Left kidney (tissue), 1 donor: ENCODE measurements at regions not wholly inside any gene's neighbourhood (a gene's known extent, or its start where the extent isn't known, plus 50 kb on each side); places are given as distances from the start of the nearest gene placed in this dataset.
A peak's percentile ranks its signal among the peaks of the same experiment; 100 is the strongest.
"Not testable (repeated sequence)": the region's sequence is repeated elsewhere in the genome, so short reads cannot be mapped to it uniquely, and the experiment has no call there.

Source experiments
- DNase-seq: peaks from one replicate; pipeline ENCODE4 v3.0.0-alpha.2; 2013

DNA sequence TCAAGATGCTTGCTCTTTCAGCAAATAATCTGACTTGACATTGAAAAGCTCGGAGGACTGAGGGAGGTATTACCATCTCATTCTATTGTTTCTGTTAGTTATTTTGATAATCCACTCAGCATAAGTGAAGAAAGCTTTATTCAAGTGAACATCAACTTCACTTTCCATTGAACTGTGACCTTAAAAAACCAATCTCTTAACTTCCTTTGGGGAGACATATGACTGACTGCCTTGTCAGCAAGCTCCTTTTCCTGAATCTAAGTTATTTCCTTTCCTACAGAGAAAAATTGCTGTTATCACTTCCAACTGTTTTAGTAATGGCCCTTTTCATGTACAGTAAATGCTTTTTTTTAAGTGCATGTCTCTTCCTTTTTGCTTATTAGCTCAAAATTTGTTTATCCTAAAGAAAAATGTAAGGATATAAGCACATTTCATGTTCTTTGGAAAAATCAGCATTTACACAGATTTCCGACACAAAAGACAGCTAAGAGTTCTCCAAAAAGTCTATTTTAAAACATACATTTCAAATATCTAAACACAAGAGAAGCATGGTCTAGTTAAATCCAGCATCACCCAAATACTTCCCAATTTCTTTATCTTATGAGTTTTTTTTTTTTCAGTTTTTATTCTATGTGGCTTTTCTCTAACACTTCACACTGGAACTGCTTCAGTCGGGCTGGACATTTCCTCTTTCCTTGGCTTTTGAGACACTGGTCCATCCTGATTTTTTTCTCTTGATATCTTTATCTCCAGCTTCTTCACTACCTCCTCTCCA is 117.9 kb upstream of the DAB2 start:
- DNase-seq: no peak

DNA sequence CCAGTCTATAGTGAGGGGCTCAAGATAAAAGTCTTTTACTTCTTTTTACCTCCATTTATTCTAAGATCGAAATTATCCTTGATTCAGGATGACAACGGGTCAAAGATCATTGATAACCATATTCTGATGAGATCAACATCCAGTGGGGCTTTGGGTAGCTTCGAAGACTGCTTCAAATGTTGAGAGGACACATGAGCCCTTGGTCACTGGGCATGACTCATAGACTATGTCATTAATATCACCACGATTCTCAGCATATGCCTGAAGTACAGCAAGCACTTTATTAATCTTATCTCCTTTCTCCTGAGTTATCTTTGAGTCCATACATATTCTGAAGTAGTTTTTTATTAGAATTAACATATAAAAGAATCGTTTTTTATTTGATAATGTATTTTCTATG is 117.1 kb upstream of the DAB2 start:
- DNase-seq: no peak

DNA sequence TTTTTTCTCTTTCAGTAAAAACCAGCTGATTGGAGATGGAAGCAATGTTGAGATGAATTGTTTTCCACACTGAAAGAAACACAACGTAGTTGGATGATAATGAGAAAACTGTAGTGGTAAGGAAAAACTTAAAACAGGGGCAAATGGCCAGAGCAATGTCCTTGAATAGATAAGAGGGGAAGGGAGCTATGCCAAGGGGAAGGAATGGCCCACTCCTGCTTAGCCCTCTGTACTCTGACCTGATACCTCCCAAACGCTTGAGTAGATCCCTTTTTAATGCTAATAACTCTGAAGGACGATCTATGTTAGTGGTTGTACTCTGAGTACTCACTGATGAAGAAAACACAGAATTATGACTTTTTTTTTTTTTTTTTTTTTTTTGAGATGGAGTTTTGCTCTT is 114.7 kb upstream of the DAB2 start:
- no peak for DNase-seq

DNA sequence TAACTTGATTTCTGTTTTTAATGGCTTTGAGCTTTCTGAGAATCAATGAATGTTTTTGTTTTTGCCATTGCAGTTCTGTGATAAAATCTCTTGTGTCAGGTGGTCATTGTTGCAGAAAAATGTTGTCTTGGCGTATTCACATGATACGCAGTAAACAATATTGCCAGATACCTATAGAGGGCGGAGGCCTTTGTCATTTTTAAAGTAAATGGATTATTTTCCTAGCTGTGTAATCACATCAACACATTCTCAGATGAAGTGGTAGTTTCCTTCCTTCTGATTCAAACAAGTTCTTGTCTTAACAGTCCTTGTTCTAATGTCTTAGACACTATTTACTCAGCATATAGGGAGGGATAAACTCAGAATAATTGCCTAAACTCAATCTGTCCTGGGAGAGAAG is 109.9 kb upstream of the DAB2 start:
- DNase-seq: no peak

DNA sequence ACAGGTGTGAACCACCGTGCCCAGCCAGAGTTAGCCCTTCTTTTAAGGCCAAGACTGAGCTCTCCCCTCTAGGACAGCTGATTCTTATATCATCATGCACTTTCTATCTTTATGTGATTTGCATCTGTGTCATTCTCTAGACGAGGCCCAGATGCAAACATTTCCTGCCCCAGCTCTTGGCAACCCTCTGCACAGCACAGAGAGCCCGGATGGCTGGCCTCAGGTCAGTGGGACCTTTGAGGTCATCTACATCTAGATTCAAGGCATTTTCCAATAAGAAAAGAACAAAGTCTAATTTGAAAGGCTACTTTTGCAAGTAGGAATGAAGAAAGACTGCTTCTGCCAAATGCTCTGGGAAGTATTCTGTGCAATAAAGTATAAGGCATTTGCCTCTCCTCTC is 109.0 kb upstream of the DAB2 start:
- DNase-seq: no peak

DNA sequence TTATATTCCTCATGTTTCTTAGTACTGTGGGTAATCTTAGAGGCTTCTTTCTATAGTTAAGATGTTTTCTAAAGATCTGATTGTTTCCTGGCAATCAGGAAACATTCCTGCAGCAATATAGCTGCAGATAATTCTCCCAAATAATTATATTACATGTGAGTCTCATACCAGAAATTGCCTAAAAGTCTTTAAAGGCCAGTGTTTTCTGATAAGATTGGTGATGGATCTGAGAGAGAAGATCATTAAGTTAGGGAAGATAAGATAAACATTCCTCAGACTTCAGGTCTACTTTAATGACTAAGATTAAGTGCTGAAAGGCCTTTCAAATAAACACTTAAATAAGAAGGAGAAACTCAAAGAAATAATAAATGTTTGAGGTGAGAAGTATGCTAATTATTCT is 107.7 kb upstream of the DAB2 start:
- DNase-seq: no peak

DNA sequence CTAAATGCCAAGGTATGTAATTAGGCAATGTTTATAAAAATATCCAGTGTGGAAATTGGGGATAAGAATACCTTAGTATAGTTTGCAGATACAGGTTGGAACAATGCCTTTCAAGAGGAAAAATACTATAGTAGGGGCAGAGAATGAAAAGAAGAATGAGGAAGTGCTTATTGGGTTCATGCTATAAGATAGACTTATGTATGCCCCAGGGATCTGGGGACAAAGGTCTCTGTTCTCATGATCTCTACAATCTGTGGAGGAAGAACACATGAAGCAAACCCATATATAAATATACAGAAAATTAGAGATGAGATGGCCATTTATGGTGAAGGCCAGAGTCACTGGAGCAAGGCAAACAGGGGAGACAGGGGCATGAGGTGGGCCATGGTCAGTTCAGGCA is 106.5 kb upstream of the DAB2 start:
- no peak for DNase-seq

DNA sequence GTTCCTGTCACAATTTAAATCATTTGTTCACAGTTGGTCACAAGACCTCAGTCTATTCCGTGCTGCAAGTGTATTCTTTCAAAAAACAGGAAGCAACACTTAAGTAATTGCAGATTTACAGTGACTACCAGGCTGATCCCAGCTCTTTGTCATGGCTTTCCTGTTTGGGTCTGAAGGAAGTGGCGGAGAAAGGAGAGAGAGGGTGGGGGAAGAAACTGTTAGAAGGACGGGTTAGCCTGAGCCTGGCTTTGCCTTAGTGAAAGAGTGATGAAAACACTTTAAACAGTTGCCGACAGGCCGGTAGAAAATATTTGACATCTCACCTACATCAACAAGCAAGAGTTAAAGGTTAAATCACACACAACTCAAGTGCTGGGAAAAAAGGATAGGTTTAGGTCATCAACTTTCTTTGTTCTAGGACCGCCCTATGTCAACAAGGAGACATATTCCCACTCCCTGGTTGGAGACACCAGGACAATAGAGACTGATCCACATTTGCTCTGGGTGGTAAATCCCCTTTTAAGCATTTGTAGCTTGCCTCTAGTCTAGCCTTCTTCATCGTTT is 102.2 kb upstream of the DAB2 start:
- DNase-seq: peak; percentile 24

DNA sequence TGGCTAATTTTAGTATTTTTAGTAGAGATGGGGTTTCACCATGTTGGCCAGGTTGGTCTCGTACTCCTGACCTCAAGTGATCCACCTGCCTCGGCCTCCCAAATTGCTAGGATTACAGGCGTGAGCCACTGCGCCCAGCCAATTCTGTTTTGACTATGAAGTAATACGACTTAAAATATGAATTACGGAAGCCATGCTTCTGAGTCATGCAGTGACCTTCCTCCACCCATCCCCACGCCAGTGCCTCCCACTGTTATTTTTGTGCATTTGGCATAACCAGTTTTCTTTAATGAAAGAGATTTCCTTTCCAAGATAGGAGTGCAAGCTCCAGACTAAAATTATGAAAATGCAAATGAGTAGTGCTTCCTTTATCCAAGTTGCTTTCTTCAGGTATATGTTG is 101.0 kb upstream of the DAB2 start:
- not testable (repeated sequence) for DNase-seq

DNA sequence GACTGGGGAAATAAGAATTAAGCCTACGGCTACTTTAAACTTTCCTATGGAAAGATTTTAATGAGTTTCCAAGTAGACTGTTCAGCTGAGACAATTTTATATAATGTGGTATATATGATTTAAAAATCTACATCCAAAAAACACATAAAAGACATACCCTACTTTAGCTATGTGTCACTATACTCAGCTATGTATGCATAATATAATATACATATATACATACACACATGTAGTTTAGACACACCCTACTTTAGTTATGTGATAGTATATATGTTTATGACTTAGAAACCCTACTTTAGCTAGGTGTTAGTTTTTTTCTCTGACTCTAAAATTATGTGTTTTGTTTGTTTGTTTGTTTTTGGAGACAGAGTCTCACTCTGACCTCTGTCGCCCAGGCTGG is 100.5 kb upstream of the DAB2 start:
- no peak for DNase-seq

DNA sequence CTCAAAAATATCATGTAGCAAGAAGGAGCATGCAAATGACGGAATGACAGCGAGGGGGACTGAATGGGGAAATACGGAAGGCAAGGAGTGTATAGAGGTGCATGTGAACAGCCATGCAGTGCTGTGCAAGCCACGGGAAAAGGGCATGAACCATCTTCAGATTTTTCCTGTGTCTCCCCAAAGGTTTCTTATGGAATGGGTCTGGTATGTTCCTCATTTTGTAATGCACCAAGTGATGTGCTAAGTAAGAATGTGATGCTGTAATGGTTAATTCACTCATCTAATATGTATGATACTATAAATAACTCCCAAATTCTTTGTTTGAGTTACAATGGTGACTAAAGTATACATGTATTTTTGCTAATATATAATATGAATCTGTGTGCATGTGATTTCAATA is 99.0 kb upstream of the DAB2 start:
- no peak for DNase-seq

DNA sequence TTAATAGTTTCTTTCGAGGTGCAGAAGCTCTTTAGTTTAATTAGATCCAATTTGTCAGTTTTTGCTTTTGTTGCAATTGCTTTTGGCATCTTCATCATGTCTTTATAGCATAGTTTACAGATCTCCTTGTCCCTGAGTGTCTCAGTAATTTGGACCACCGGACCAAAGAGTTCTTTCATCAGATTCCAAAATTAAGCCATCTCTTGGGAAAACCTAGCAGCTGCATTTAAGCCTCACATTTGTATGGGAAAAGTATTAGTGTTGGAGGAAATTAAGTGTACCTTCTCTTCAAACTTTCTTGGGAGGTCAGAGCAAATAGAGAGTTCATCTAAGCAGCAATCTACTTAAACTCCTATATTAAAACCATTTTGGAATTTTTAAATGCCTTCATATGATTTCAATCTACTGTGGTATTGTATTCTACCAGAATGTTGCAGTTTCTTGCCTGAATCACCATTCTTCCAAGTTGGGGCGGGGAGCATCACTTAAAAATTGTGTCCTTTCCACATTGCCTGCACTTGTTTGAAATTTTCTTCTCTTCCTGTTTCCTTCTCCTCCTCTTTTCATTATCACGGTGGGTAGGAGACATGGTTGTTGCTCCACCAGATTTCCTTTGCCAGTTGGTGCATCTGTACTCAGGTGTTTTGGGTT is 97.3 kb upstream of the DAB2 start:
- no peak for DNase-seq

DNA sequence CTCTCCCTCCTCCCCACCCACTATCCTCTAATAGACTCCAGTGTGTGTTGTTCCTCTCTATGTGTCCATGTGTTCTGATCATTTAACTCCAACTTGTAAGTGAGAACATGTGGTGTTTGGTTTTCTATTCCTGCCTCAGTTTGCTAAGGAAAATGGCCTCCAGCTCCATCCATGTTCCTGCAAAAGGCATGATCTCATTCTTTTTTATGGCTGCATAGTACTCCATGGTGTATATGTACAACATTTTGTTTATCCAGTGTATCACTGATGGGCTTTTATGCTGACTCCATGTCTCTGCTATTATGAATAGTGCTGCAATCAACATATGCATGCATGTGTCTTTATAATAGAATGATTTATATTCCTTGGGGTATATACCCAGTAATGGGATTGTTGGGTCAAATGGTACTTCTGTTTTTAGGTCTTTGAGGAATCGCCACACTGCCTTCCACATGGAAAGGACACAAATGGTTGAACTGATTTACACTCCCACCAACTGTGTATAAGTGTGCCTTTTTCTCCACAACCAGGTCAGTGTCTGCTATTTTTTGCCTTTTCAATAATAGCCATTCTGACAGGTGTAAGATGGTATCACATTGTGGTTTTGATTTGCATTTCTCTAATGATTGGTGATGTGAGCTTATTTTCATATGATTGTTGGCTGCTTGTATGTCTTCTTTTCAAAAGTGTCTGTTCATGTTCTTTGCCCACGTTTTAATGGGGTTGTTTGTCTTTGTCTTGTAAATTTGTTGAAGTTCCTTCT is 96.5 kb upstream of the DAB2 start:
- DNase-seq: no peak

DNA sequence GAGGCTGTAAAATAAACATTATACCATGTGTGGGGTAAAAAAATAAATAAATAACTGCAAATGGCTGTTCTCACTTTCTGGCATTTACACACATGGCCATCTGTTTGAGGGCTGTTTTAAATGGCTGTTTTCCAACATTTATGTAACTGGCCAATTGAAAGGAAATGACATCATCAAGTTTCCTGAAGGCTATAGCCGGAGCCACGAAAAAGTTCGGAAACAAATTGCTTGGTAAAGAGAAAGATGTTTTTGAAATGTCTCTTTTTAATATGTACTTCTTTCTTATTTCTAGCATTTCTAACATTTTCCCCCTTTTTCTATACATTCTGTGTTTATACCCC is 95.4 kb upstream of the DAB2 start:
- DNase-seq: no peak

DNA sequence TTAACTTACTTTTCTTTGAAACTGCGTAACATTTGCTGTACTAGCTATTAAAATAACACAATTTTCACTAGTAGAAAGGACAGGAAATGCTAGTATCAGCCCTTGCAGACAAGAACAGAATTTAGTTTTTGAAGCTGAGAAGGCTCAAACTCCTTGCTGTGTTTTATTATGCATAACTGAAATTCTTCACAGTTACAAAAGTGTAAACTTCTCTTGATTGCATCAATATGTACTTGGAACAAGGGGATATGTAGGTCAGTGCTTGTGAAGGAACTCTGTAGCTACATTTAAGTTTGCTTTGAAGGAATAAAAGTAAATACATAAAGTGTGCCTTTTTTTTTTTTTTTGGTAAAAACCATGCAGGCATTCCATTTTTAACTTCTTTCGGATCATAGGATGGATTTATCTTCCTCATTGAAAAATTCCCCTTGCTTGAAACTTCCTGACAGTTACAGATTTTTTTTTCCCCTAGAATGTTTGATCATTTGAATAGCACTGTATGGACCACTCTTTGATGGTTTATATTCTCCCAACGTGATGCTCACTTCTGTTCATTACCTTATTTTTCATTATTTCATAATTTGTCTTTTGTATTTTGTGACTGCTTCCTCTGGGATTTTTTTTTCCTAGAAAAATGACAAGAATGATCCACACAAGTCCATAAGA is 94.9 kb upstream of the DAB2 start:
- no peak for DNase-seq

DNA sequence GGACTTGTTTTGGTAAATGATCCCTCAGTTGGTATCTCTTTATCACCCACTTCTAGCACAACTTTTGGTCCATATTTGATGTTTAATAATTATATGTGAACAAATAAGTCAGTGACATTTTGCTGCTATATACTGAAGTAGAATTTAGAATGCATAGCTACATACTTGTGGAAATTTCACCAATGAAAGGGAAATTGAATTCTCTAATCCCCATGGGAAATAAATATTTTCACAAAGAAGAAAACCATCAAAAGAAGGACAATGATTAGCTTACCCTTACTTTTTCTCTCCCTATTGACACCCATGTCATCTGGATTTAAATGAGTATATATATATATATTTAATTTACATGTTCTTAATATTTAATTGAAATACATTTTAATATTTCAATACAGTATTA is 94.3 kb upstream of the DAB2 start:
- DNase-seq: no peak

DNA sequence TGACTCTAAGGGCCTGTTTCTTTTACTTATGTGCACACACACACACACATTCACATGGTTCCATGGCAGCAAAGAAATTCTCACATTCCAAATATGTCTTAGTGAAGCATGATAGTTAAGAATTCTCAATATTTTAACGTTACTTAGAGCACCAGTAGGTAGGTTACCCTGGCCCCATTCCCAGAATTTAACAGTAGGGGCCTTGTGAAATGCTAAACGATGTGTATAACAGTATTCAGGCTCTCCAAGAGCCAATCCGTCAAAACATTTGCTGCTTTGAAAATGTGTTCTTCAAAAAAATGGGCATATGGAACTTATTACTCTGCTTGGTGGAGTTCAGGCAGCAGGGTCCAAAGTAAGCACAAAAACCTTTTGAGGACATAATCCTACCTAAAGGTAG is 93.7 kb upstream of the DAB2 start:
- DNase-seq: no peak

DNA sequence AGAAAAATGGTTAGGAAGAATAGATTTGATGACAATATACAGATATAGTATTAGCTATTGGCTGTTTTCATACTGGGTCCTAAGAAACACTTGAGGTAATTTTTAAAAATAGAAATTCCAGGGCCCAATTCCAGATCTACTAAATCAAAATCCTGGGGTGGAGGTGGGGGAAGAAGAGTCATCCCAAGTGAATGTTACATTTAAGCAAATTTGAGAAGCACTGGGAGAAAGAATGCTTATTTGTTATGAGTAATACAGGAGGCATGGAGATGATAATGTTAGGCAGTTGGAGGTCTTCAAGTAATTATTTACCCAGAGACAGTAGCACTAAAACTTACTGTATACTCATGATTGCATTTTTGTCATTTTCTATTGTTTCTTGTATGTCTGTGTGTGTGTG is 93.0 kb upstream of the DAB2 start:
- DNase-seq: no peak

DNA sequence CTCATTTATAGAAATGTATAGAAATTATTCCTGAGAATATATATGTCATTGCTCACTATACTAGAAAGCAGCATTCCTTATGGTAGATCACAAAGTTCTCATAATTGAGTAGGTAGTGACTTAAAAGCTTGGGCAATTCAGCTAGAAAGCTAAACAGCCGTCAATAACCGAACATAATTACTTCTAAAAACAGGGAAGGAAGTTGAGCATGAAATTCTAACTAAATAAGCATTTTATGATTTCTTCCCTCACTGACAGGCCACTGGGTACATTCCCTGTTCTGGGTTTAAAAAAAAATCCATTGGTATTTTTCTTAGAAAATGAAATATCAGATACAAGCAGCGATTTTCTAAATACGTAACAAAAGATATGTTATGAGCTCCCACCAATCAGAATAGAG is 91.1 kb upstream of the DAB2 start:
- DNase-seq: no peak

DNA sequence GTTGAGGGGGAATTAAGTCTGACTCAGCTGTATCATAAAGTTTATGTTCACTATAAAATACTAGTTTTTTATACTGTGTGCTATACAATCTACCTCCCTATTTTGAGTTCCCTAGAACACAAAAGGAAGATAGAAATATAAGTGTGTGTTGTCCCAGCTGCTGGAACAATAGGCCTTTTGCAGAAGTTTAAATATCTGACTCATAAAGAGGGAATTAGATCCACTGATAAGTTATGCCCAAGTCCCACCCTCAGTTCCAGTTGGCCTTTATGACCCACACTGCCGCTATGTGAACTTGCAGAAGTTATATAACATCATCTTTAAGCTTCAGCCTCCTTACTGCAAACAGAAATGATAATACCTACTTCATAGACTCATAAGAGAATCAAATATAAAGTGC is 88.5 kb upstream of the DAB2 start:
- DNase-seq: no peak

DNA sequence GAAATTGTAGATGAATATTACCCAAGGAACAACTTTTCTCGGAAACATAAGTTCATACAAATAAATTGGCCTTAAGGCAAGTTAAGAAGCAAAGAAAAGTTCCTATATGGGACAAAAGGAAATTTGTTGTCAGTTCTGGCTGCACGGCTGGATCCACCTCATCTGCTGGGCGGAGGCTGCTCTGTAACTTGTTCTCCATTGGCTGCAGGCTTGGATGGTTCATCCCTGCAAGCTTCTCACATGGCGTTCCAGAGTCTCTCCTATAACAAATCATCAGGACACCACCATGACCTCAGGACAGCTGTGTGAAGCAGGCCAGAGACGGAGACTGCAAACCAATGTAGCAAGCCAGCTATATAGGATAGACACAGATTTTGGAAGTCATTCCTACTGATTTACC is 81.4 kb upstream of the DAB2 start:
- no peak for DNase-seq

DNA sequence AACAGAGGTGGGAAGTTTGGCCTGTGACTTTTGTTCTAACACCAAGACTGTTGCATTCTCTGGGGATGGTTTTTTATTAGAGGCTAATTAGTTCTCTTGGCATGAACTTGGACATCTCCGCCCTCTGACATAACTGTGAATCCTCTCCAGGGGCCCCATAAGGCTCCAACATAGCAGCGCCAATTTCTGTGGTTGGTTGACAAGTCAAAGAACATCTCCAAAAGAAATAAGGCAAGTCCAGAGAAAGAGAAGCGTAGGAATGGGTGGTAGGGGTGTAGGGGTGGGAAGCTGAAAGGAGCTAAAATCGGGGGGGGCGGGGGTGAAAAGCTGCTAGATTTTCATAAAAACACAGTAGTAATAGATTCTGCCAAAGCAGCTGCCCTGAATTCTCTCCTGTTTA is 81.0 kb upstream of the DAB2 start:
- no peak for DNase-seq

DNA sequence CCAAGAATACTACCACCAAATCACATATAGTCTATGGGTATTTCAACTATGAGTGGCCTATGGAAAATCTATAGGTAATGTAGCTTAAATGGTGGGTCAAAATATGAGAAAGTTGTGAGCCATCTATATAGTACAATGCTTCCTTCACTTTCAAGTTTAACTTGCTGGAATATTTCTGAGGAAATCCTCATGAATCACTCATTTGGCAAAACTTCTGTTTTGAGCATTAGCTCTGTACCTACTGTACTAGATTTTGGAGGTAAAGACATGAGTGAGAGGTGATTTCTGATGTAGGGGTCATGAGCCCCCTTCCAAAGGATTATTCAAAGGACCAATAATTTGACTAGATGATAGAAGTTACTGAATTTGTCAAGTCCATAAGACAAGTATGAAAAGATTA is 80.6 kb upstream of the DAB2 start:
- no peak for DNase-seq
